WTC11 (cell line): ENCODE measurements at regions not wholly inside any gene's neighbourhood (a gene's known extent, or its start where the extent isn't known, plus 50 kb on each side); places are given as distances from the start of the nearest gene placed in this dataset.

ENCODE experiments used
- ATAC-seq: fragments of 200-7000 bp; cut with Tn5 transposase; 2 replicates; pipeline ENCODE4 v1.10.0; 2021; ENCODE audit warnings: mild to moderate bottlenecking, moderate library complexity
- CTCF ChIA-PET: fragments of 300-600 bp; sonication (Branson Sonifier 250); formaldehyde crosslinking; loops from one replicate; lab custom pipeline; 2021; ENCODE audit warnings: antibody characterized with exemption; lab: Charles Lee
- POLR2A ChIA-PET: fragments of 350-600 bp; sonication (Branson Sonifier 250); formaldehyde crosslinking; loops from one replicate; lab custom pipeline; 2021; ENCODE audit warnings: antibody characterized with exemption; lab: Charles Lee
- DNase-seq: peaks from one replicate; pipeline ENCODE4 v3.0.0; 2021; ENCODE audit warnings: low spot score
- H3K27ac Mint-ChIP-seq: 2 replicates; pipeline ENCODE4 v1.8.0; 2021; ENCODE audit warnings: mixed read lengths
- H3K27me3 Mint-ChIP-seq: 2 replicates; pipeline ENCODE4 v1.8.0; 2021; ENCODE audit warnings: low read depth, mild to moderate bottlenecking, moderate library complexity, mixed read lengths
- H3K36me3 Mint-ChIP-seq: 2 replicates; pipeline ENCODE4 v1.8.0; 2021; ENCODE audit warnings: mixed read lengths
- H3K4me1 Mint-ChIP-seq: 2 replicates; pipeline ENCODE4 v1.8.0; 2022; ENCODE audit warnings: mixed read lengths
- H3K4me3 Mint-ChIP-seq: 2 replicates; pipeline ENCODE4 v1.8.0; 2021; ENCODE audit warnings: mild to moderate bottlenecking, moderate library complexity, mixed read lengths
- H3K9me3 Mint-ChIP-seq: 2 replicates; pipeline ENCODE4 v1.8.0; 2021; ENCODE audit warnings: mixed read lengths
- E2F4 ChIP-seq: sonication (generic); formaldehyde crosslinking; IDR thresholded peaks from 2 replicates; pipeline ENCODE4 v1.8.1; 2022; ENCODE audit warnings: low read depth, mild to moderate bottlenecking, moderate library complexity, missing genetic modification reagents, borderline replicate concordance
- E2F5 ChIP-seq: sonication (generic); formaldehyde crosslinking; IDR thresholded peaks from 2 replicates; pipeline ENCODE4 v1.8.1; 2022; ENCODE audit warnings: mild to moderate bottlenecking, moderate library complexity, missing genetic modification reagents
- ELF4 ChIP-seq: sonication (generic); formaldehyde crosslinking; IDR thresholded peaks from 2 replicates; pipeline ENCODE4 v1.8.1; 2022; ENCODE audit warnings: low read depth, mild to moderate bottlenecking, moderate library complexity, missing genetic modification reagents
- ERG ChIP-seq: fragments of 250-450 bp; sonication (Bioruptor Pico); IDR thresholded peaks from 2 replicates; pipeline ENCODE4 v1.8.0; 2021; ENCODE audit warnings: mild to moderate bottlenecking
- FOXP1 ChIP-seq: sonication (generic); formaldehyde crosslinking; IDR thresholded peaks from 2 replicates; pipeline ENCODE4 v1.8.0; 2022; ENCODE audit warnings: missing genetic modification reagents, mild to moderate bottlenecking, moderate library complexity, borderline replicate concordance
- FOXP4 ChIP-seq: sonication (generic); formaldehyde crosslinking; IDR thresholded peaks from 2 replicates; pipeline ENCODE4 v1.8.0; 2022; ENCODE audit warnings: mild to moderate bottlenecking, missing genetic modification reagents
- GRHL2 ChIP-seq: fragments of 250-450 bp; sonication (Bioruptor Pico); IDR thresholded peaks from 2 replicates; pipeline ENCODE4 v1.8.0; 2022; ENCODE audit warnings: mild to moderate bottlenecking, moderate library complexity; ENCODE audit not compliant: insufficient replicate concordance, severe bottlenecking
- IRF2 ChIP-seq: sonication (generic); formaldehyde crosslinking; IDR thresholded peaks from 2 replicates; pipeline ENCODE4 v1.8.0; 2022; ENCODE audit warnings: low read depth, missing genetic modification reagents, borderline replicate concordance
- JAZF1 ChIP-seq: fragments of 250-450 bp; sonication (Bioruptor Pico); IDR thresholded peaks from 2 replicates; pipeline ENCODE4 v1.9.0; 2021; ENCODE audit warnings: moderate library complexity, mild to moderate bottlenecking, inconsistent platforms
- MYBL2 ChIP-seq: sonication (generic); formaldehyde crosslinking; IDR thresholded peaks from 2 replicates; pipeline ENCODE4 v1.8.1; 2023; ENCODE audit warnings: mild to moderate bottlenecking, moderate library complexity, missing genetic modification reagents
- NFATC4 ChIP-seq: fragments of 250-450 bp; sonication (Bioruptor Pico); IDR thresholded peaks from 2 replicates; pipeline ENCODE4 v1.9.0; 2021; ENCODE audit warnings: mild to moderate bottlenecking
- NR1H2 ChIP-seq: sonication (generic); formaldehyde crosslinking; IDR thresholded peaks from 2 replicates; pipeline ENCODE4 v1.9.0; 2021; ENCODE audit warnings: mild to moderate bottlenecking, moderate library complexity, missing genetic modification reagents
- NR2C2 ChIP-seq: sonication (generic); formaldehyde crosslinking; IDR thresholded peaks from 2 replicates; pipeline ENCODE4 v1.8.0; 2022; ENCODE audit warnings: mild to moderate bottlenecking, missing genetic modification reagents
- OVOL2 ChIP-seq: fragments of 250-450 bp; sonication (Bioruptor Pico); IDR thresholded peaks from 2 replicates; pipeline ENCODE4 v1.9.0; 2021; ENCODE audit warnings: mild to moderate bottlenecking, borderline replicate concordance
- STAT6 ChIP-seq: sonication (generic); formaldehyde crosslinking; conservative IDR thresholded peaks from 2 replicates; pipeline ENCODE4 v1.8.1; 2023; ENCODE audit warnings: mild to moderate bottlenecking, low read depth, missing genetic modification reagents, moderate library complexity
- TEAD1 ChIP-seq: sonication (generic); formaldehyde crosslinking; IDR thresholded peaks from 2 replicates; pipeline ENCODE4 v1.8.0; 2022; ENCODE audit warnings: mild to moderate bottlenecking, missing genetic modification reagents
- TP53 ChIP-seq: sonication (generic); formaldehyde crosslinking; IDR thresholded peaks from 2 replicates; pipeline ENCODE4 v1.8.1; 2023; ENCODE audit warnings: mild to moderate bottlenecking, missing genetic modification reagents
- ZNF138 ChIP-seq: sonication (generic); formaldehyde crosslinking; conservative IDR thresholded peaks from 2 replicates; pipeline ENCODE4 v1.8.1; 2022; ENCODE audit warnings: mild to moderate bottlenecking, moderate library complexity, missing genetic modification reagents
- ZNF219 ChIP-seq: sonication (generic); formaldehyde crosslinking; IDR thresholded peaks from 2 replicates; pipeline ENCODE4 v1.8.0; 2023; ENCODE audit warnings: missing genetic modification reagents, mild to moderate bottlenecking, borderline replicate concordance
- ZNF317 ChIP-seq: sonication (generic); formaldehyde crosslinking; IDR thresholded peaks from 2 replicates; pipeline ENCODE4 v1.8.1; 2023; ENCODE audit warnings: low read depth, mild to moderate bottlenecking, moderate library complexity, missing genetic modification reagents, borderline replicate concordance
- ZNF416 ChIP-seq: fragments of 250-450 bp; sonication (Bioruptor Pico); IDR thresholded peaks from 2 replicates; pipeline ENCODE4 v1.9.0; 2021; ENCODE audit warnings: mild to moderate bottlenecking, inconsistent platforms
- ZNF423 ChIP-seq: fragments of 250-450 bp; sonication (Bioruptor Pico); IDR thresholded peaks from 2 replicates; pipeline ENCODE4 v2.1.2; 2022; ENCODE audit warnings: mild to moderate bottlenecking, moderate library complexity
- ZNF532 ChIP-seq: fragments of 250-450 bp; sonication (Bioruptor Pico); IDR thresholded peaks from 2 replicates; pipeline ENCODE4 v1.9.0; 2021; ENCODE audit warnings: mild to moderate bottlenecking, borderline replicate concordance

GRCh38 chr2:121837591-121837990 lies 82.1 kb downstream of the TSN start:
- TF ChIP-seq NR1H2 (CRISPR knock-in tag) (no peak), STAT6 (CRISPR knock-in tag) (no peak), NR2C2 (CRISPR knock-in tag) (no peak), ELF4 (CRISPR knock-in tag) (no peak), ZNF219 (CRISPR knock-in tag) (no peak), TEAD1 (CRISPR knock-in tag) (no peak), ZNF317 (CRISPR knock-in tag) (no peak), ZNF532 (CRISPR knock-in tag) (no peak), ZNF423 (no peak)
- TF ChIP-seq, all 79 proteins: peak for 0
- Mint-ChIP-seq H3K27ac (no peak overlapping the region), H3K4me1 (no peaks in the 10 kb centered on the region), H3K27me3 (peaks cover 30% of the 10 kb centered on the region), H3K9me3 (peaks cover 23% of the 10 kb centered on the region), H3K4me3 (no peak overlapping the region), H3K36me3 (peaks cover 14% of the 10 kb centered on the region)
- no peak for ATAC-seq
- ChIA-PET POLR2A (no interaction called here), CTCF (no interaction called here)
- DNase-seq, result no peak

GRCh38 chr2:121838551-121838950 lies 83.1 kb downstream of the TSN start:
- CTCF ChIA-PET, result interaction anchor here (1.0 kb wide), 1 partner anchor 13 kb away, joined by 3 read pairs; no protein-coding TSS in a partner anchor
- TF ChIP-seq E2F4 (no peak), TP53 (no peak), ZNF416 (CRISPR knock-in tag) (no peak), MYBL2 (no peak), E2F5 (no peak), FOXP1 (no peak), OVOL2 (CRISPR knock-in tag) (no peak), JAZF1 (CRISPR knock-in tag) (no peak), IRF2 (CRISPR knock-in tag) (no peak), ZNF138 (CRISPR knock-in tag) (no peak), FOXP4 (CRISPR knock-in tag) (no peak), NFATC4 (CRISPR knock-in tag) (no peak), GRHL2 (CRISPR knock-in tag) (no peak), ERG (no peak)

More at GRCh38 chr2:121838551-121838950, 83.1 kb downstream of the TSN start:
- no peak overlapping the region for H3K27ac Mint-ChIP-seq
- H3K9me3 Mint-ChIP-seq, result peaks cover 23% of the 10 kb centered on the region
- peaks cover 14% of the 10 kb centered on the region for H3K36me3 Mint-ChIP-seq
- POLR2A ChIA-PET, result no interaction called here
- no peak for ATAC-seq
- H3K27me3 Mint-ChIP-seq, result peaks cover 30% of the 10 kb centered on the region
- no peaks in the 10 kb centered on the region for H3K4me1 Mint-ChIP-seq
- H3K4me3 Mint-ChIP-seq, result no peak overlapping the region
- no peak for DNase-seq
